ENCODE measurements at regions not wholly inside any gene's neighbourhood (a gene's known extent, or its start where the extent isn't known, plus 50 kb on each side); places are given as distances from the start of the nearest gene placed in this dataset.

DNA sequence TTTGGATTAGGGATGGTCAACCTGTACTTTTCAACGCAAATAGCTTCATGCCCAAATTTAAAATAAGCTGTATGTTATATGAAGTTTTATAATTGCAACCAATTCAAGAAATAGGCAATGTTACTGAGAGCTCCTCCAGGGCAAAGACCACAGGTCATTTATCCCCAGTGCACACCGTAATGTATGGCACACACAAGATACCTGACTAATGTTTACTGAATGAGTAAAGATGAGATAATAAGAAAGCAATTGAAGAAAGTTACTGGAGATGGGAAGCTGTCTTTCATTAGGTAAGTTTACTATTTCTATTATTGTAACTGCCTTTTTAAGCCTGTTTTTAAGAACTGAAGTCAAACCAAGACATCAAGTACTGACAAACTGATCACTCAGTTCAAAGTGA is 184.5 kb upstream of the VRK2 start:
- no peak for DNase-seq

DNA sequence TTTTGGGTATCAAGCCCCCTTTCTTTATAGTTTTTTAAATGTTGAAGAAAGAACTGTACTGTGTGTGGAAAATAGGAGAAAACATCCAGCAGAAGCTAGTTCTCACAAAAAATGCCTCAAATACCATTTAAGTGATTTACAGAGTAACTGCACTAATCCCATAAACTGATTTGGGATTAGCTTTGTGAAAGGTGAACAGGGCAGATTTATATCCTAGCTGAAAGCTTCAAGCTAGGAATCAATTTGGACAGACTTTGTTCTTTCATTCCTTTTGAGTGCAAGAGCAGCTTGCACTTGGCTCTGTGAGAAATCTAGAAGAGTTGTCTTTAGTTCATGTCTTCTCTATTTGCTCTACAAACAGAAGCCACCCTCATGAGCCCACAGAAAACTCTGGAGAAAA is 183.9 kb upstream of the VRK2 start:
- no peak for DNase-seq

DNA sequence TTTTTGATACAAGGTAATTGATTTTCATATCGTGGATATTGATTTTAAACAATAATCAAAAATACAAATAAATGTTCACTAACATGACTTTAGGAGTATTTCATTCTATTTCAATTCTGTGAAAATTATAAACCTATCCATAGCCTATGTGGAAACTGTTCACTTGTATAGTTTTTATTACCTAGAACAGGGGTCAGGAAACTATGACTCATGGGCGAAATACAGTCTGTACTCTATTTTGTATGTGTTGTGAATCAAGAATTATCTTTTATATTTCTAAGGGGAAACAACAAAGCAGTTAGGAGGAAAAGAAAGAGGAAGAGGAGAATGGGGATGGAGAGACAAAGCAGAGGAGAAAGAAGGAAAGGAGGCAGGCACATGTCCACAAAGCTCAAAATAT is 181.7 kb upstream of the VRK2 start:
- no peak for DNase-seq

DNA sequence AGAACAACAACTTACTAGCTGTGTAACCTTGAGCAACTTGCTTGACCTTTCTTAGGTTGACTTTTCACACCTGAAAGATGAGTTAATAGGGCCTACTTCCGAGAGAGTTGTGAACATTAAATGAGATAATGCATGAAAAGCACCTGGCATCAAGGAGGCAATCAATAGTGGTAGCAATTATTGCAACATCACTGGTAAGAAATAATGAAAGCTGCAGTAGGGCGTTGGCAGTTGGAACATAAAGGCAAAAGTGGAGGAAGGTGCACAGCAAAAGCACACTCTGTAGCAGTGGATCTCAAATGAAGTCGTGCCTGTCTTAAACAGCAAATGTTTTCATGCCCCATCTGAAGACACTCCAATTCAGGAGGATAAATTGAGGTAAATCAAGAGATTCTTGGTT is 178.9 kb upstream of the VRK2 start:
- DNase-seq = no peak

DNA sequence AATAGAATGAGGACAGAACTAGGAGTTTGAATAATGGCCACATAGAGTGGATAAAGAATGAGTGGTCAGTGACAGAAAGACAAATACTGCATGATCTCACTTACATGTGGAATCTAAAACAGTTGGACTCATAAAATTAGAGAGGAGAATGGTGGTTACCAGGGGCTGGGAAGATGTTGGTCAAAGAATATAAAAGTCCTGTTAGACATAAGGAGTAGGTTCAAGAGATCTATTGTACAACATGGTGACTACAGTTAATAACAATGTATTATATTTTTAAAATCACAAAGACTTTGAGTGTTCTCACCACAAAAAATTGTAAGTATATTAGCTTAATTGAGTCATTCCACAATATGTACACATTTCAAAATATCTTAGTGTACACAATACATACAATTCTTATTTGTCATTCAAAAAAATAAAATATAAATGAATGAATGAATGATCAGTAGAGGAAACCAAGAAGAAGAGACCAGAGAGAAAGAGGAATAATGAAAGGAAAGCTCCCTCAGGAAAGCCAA is 177.9 kb upstream of the VRK2 start:
- DNase-seq = no peak

DNA sequence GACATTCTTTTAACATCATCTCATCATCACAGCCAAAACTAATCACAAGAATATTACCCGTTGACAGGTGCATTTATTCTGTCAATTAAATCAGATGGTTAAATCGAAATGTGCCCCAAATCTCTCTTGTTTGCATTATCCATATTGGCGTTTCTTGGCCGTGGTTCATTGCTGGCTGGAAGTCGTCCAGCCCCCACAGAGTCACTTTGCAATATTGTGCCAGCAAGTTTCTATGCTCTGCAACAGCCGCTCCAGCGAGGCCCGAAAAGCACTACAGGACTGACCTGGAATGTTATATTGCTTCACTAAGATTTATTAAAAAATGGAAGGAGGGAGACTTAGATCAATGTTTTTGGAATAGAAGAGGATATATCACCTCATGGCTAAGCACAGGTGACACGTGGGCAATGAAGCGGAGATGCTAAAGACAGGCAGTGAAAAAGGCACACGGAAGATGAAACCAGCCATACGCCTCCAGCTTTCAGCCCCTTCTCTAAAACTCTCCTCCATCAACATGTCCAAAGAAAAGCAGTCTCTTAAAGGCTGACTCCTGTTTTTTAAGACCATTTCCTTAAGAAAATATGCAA is 176.8 kb upstream of the VRK2 start:
- no peak for DNase-seq

DNA sequence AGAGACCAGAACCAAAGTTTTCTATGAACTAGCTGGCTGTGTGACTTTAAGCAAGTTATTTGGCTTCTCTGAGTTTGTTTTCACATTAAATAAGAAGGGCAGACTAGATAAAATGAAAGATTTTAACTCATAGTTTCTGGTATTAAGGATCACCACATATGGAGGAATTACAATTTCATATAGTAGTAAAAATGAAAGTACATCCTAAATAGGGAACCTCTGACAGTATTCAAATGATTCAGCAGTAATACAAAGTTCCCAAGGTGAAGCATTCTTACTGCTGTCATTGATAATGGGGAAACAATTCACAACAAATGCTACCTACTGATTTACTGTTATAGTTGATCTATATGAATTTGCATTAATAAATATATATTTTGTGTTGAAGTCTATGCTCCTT is 170.3 kb upstream of the VRK2 start:
- no peak for DNase-seq

DNA sequence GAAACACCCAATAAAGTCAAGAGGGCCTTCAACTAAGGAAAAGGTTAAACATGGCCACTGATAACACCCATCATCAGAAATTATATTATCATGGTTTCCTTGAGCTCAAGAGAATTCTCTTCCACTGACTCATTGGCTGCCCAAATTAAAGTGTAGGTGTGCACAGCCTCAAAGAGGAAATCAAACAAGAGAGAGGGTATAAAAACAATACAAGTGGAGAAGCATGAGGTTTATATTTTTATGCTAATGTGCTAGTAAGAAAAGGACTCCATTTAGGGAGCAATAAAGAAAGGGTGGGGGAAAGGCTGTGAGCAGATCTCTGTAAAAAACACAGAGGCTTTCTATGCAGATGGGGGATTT is 168.8 kb upstream of the VRK2 start:
- no peak for DNase-seq

DNA sequence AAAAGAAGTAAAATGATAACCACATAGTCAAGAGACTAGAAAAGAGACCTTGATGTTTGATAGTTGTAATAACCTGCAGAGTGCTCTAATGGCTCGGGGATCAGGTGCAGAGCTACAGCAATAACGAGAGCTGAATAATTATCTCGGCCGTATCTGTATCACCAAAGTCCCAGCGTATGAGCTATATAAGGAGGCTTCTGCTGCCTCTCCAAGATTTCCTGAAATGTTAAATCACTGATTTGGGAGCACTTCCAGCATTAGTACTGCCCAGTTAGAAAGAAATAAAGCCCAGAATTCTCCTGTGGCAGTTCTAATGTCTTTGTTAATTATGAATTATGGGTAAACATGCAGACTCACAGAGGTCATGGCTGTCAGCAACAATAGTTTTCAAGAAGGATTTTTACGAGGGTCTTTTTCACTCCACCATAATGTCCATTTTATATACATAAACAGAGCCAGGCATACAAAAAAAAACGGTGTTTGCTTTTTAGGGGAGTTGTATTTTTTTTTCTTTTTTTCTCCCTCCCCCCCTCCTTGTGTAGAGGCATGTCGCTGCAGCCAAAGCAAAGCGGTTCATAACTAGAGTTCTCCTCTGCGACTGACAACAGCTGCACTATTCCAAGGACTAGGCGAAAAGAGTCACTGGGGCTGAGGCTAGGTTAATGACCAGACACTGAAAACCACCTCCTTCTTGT is 168.3 kb upstream of the VRK2 start:
- no peak for DNase-seq

DNA sequence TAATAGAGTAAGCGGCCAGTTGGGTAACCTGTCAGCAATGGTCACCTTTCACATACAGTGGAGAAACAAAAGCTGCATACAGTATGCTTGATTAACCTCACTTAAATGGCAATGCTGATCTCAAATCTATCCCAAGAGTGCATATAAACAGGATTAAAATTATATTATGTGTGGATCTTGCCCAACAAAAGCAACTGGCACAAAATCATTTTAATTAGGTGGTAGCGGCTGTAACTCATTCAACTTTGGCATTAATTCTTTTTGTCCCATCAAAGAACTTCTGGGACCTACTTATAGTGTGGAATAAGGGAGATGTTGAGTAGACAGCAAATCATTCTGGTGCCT is 167.8 kb upstream of the VRK2 start:
- no peak for DNase-seq

DNA sequence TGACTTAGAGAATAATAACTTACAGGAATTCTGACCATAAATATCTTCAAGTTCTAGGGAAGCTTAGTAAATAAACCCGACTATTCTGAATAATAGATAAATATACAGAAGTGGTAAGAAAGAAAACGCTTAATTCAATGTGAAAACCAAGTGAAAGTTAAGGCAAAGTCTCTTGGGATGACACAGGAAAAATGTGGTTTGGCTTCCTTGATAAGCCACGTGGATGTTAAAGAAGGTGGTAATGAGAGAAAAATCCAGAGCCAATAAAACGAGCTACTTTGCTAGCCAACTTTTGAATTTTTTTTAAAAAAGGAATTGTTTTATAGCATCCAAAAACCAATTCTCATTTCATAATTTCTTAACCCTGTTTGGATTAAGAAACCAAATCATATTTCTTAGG is 166.2 kb upstream of the VRK2 start:
- DNase-seq = no peak

DNA sequence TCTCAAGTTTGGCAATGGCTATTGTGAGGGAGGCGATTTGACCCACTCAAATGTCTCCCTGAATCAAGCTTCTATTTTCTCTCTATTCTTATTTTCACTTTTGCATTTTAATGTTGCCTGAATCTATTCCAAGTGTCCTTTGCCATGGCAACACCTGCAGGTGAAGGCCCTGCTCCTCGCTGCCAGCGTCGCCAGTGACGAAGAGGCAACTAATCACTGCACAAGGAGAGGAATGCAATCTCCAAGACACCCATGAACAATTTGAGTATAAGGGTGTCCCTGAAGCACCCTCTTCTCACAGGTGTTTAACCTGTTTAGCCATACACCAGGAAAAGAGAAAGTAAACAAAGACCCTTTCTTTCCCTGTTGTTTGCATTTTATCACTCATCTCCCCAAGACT is 165.6 kb upstream of the VRK2 start:
- DNase-seq = no peak

DNA sequence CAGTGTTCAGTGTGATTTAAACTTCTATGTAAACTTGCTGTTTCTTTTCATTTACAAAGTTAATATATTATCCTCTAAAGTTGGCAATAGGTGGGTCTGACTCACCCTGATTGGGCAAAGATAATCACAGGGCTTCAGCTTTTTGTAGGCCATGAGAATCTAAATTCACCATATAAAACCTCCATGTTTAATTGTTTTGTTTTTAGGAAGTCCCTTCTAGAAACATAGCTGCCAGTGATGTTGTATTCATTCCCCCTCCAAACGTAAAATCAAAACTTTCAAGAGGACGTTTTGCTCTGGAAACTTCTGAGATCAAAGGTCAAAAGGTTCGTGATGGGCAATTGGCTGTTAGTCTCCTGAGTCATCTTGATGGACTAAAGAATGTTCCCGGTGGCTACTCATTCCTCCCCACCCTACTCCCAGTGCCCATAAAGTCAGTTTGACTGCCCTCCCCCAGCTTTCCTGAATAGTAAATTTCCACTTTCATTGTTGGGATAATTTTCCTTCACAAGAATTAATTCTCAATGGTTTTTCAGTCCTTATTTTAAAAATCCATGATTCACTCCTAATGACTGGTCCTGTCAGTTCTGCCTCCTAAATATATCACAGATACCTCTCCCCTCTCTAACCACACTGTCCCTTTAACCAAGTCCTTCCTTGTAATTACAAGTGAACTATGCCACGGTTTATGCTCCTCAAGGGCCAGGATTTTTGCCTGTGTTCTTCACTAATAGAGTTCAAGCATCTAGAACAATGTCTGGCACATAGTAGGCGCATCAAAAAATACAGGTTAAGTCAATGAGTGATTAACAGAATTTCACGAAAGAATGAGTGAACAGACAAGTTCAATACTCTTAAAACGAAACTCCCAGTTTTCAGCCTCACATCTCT is 164.4 kb upstream of the VRK2 start:
- no peak for DNase-seq

DNA sequence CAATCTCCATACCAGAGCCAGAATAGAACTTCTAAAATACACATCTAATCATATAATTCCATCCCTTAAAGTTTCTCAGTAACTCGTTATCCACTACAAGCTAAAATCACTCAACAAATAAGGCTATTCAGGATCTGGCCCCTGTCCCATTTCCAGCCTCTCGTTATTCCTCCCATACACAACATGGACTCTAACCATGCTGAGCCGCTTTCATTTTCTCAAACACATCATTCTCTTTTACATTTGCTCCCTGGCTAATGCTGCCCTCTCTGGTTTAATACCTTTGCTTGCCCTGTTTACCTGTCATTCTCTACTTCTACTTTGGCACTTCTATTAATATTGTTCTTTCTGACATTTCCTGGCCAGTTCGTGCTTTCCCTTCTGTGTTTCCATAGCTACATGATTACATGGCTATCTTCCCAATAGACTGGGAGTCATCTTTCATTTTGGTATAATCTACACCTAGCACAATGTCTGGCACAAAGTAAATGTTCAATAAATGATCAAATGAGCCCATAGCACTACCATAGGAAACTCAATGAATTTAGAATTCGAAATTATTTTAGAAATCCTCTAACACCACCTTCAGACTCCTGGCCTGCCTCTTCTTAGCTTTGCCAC is 163.6 kb upstream of the VRK2 start:
- DNase-seq = no peak

DNA sequence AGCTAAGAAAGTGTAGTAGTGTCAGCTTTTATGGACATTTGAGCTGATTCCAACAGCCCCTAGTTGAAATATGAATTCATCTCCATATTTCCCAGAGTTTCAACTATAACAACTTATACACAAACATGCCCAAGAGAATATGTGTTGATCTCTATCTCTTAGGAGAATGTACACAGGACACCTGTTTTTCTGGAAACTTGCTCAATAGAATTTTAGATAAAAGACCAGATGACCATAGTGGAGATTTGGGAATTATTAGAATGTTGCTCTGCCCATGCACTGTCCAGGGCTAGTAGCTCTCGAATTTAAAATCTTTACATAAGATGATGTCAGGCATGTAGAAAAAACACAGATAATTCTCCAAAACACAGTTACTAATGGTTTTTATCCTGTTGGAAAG is 162.3 kb upstream of the VRK2 start:
- no peak for DNase-seq

DNA sequence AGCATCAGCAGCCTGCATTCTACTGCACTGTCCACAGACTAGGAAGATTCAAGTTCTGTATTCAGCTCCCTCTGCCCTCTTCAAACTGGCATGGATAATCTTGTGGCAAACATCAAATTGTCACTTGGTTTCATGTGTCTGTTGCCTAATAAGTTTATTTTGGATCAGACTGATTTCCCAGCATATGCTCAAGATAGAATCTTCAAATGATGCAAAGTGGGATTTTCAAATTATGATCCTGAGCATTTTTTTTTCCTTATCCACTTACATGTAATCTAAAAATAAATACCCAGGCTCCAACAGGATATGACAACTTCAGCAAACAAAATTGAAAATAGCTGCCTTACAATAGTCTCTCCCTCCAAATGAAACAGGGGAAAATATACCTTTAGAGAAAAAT is 160.9 kb upstream of the VRK2 start:
- no peak for DNase-seq

DNA sequence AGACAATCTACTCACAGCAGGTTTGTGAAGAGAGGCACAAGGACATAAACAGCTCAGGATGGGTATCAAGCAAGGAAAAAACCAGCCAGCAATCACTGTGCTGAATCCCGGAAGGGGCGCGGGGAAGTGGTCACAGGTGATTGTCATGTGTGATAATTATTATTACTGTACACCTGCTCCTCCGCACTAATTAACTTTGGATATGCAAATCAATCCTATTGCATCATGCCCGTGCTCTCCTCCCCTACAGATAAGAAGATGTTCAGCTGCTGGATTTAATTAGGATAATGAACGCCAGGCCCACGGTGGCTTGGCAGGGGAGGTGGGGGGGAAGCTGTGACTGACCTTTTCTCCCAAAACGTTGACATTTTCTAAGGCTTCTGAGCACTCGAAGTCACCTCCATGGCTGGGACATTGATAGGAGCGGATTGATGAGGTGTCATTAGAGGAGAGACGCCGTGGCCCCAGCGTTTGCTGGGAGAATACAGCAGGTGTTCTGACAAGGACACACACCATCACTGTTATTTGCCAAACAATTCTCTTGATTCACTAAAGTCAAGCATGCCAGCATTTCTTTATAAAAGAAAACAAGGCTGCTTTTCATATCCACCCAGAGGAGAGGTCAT is 160.3 kb upstream of the VRK2 start:
- no peak for DNase-seq

DNA sequence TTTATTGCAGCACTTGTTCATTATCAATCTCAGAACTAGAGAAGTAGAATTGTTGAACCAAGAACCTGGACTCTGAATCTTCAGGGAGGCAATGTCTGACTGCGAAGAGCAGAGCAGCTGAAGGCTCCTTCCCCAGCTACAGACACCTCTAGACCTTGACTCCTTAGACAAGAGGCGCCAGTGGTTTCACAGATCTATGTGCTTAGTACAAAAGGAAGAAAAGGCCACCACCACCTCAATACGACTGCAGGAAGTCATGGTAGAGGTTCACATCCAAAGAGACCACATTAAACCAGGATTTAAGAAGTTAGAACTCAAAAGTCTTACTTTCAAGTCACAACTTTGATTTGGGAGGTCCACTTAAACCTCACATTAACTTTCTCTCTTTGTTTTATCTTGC is 158.1 kb upstream of the VRK2 start:
- DNase-seq = no peak

DNA sequence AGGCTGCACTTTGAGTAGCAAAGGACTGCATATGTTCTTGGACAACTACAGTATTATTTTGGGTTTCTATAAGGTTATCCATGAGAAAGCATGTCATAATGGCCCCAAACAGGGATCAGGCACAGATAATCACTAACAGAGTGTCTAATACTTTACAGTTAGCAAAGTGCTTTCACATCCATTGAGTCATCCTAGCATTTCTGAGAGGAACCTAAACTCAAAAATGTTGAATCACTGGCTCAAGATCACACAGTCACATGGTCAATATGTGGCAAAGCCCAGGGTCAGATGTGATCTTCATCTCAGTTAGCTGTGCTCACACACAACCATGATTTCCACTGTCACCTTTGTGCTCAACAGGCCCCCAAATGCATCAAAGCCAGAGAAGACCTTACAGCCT is 156.1 kb upstream of the VRK2 start:
- DNase-seq = no peak

DNA sequence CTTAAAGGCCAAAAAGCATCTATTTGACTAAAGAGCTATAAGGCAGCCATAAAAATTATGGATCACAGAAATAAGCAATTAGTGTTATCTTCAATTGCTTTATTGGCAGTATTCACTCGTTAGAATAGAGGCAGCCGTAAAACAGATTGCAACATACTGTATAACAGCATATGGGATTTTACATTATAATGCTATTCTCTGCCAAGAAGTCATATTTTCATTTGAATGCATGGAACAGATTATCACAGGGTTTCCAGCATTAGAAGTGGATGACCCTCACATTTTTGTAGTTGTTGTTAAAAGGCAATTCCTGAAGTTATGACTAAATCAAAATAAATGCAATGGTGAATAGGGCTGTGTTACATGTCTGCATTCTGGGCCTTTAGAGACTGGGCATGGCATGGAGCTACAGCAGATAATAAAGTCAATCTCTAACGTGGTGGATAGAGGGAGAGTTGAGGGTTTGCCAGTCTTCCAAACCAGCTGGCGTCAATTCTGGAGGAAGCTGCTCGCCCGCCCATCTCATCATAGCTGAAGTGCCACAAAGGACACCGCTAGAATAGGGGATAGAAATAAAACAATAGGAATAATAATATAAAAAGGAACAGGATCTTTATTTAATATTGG is 155.4 kb upstream of the VRK2 start:
- DNase-seq = no peak

DNA sequence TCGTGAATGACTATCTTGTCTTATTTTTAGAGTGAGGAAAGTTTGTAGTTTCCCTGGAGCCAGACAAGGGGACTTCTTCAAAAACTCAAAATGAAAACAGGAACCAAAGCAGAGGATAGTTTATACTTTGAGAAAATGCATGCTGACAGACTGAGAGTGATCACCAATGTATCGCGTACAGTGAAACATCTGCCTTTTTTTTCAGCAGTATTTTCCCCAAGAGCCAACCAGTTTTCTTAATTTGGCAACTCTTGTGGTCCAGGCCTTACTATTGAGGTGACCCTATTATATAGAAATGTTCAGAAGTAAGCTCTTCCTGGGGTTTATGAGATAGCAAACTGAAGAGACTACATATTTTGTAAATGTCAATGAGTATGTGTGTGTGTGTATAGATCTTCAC is 153.7 kb upstream of the VRK2 start:
- no peak for DNase-seq

DNA sequence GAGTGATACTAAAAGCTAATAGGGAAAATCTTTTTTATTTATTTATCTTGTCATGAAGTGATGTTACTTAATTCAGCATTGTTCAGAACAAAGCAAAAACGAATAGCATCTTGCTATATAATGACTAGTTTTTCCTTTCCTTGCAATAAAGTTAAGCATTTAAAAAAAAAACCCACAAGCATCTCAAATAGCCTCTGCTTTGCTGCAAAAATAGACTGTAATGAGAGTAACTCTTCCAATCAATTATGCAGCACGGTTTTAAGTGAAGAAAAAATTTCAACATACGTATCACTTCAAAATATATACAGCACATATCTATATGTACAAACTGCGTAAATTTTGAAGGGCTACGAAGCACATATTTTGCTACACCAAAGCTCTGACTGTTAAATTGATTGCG is 153.3 kb upstream of the VRK2 start:
- no peak for DNase-seq

DNA sequence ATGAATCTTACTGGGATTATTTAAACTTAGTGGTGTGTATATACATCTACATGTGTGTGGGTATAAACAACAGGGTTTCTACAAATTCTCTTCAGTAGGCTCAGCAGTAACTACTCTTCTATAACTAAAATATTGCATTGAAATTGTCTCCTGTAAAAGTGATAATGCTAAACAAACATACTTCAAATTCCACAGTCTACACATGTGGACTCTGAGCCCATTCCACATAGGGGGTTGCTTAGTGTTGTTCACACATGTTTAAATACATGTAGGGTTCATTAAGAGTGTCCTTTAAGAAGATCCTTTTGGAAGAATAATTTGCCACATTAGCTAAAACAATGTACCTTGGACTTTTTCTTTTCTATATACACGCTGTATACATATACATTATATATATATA is 152.8 kb upstream of the VRK2 start:
- no peak for DNase-seq

All from activated CD4-positive, CD25-positive, alpha-beta regulatory T cell treated with anti-CD3 and anti-CD28 coated beads, Interleukin-2, amount 50 U/mL, for 72 hours (primary cell).